IMR-90 (cell line): ENCODE measurements at regions not wholly inside any gene's neighbourhood (a gene's known extent, or its start where the extent isn't known, plus 50 kb on each side); places are given as distances from the start of the nearest gene placed in this dataset.
"Not testable (repeated sequence)": the region's sequence is repeated elsewhere in the genome, so short reads cannot be mapped to it uniquely, and the experiment has no call there.

Experiments
- ATAC-seq: fragments of 200-7000 bp; cut with Tn5 transposase; 2 replicates; pipeline ENCODE4 v1.9.1; 2020; ENCODE audit warnings: low read depth, mild to moderate bottlenecking, moderate library complexity
- BruUV-seq: library from RNA; stranded (reverse); fragments of 400-500 nt; replicated peaks from 2 replicates; lab custom pipeline; 2021; lab: Mats Ljungman, UMichigan
- CTCF ChIA-PET: fragments of 300-600 bp; formaldehyde crosslinking; extraction: SDS; loops from one replicate; lab custom pipeline; 2021; ENCODE audit warnings: antibody characterized with exemption; lab: Yijun Ruan, JAX
- POLR2A ChIA-PET: fragments of 300-600 bp; sonication (Branson Sonifier 250); formaldehyde crosslinking; loops from one replicate; lab custom pipeline; 2022; ENCODE audit warnings: antibody characterized with exemption; ENCODE audit not compliant: unreplicated experiment; lab: Charles Lee
- DNase-seq: peaks from one replicate; pipeline ENCODE4 v3.0.0; 2013
- H2AFZ ChIP-seq: replicated peaks from 2 replicates; pipeline ENCODE3; 2013; ENCODE audit warnings: low read length, mild to moderate bottlenecking; ENCODE audit not compliant: poor library complexity
- H2AK5ac ChIP-seq: 2 replicates; pipeline ENCODE4 v1.6.1; 2013; ENCODE audit warnings: low read depth, low read length, inconsistent platforms
- H2AK9ac ChIP-seq: replicated peaks from 2 replicates; pipeline ENCODE3; 2013; ENCODE audit warnings: mild to moderate bottlenecking, low read depth, low read length, moderate library complexity; ENCODE audit not compliant: poor library complexity
- H2BK120ac ChIP-seq: 2 replicates; pipeline ENCODE4 v1.6.1; 2013; ENCODE audit warnings: low read depth, low read length, inconsistent platforms
- H2BK15ac ChIP-seq: 3 replicates; pipeline ENCODE4 v1.6.1; 2013; ENCODE audit warnings: low read depth, low read length, inconsistent platforms
- H2BK20ac ChIP-seq: 2 replicates; pipeline ENCODE4 v1.6.1; 2013; ENCODE audit warnings: low read depth, mild to moderate bottlenecking, inconsistent platforms, low read length, moderate library complexity
- H2BK5ac ChIP-seq: 2 replicates; pipeline ENCODE4 v1.6.1; 2013; ENCODE audit warnings: mild to moderate bottlenecking, low read depth, low read length, inconsistent platforms; ENCODE audit not compliant: poor library complexity, severe bottlenecking
- H3K14ac ChIP-seq: replicated peaks from 2 replicates; pipeline ENCODE4 v1.6.1; 2013; ENCODE audit warnings: low read depth, low read length, inconsistent platforms
- H3K18ac ChIP-seq: 2 replicates; pipeline ENCODE4 v1.6.1; 2013; ENCODE audit warnings: low read depth, low read length, control low read depth
- H3K23ac ChIP-seq: 2 replicates; pipeline ENCODE4 v1.6.1; 2013; ENCODE audit warnings: low read depth, low read length, inconsistent platforms
- H3K27ac ChIP-seq: 2 replicates; pipeline ENCODE4 v1.5.1; 2013; ENCODE audit warnings: mild to moderate bottlenecking, control low read depth, low read length; ENCODE audit not compliant: insufficient read depth
- H3K27me3 ChIP-seq: 2 replicates; pipeline ENCODE4 v1.6.1; 2013; ENCODE audit warnings: low read length; ENCODE audit not compliant: control insufficient read depth, insufficient read depth
- H3K36me3 ChIP-seq: 2 replicates; pipeline ENCODE4 v1.6.1; 2013; ENCODE audit warnings: low read length, mixed read lengths; ENCODE audit not compliant: control insufficient read depth, insufficient read depth
- H3K4ac ChIP-seq: 2 replicates; pipeline ENCODE4 v1.6.1; 2013; ENCODE audit warnings: low read depth, low read length, inconsistent platforms
- H3K4me1 ChIP-seq: 2 replicates; pipeline ENCODE4 v1.6.1; 2013; ENCODE audit warnings: low read length, mixed read lengths; ENCODE audit not compliant: control insufficient read depth, insufficient read depth
- H3K4me2 ChIP-seq: 2 replicates; pipeline ENCODE4 v1.6.1; 2013; ENCODE audit warnings: low read depth, mild to moderate bottlenecking, control low read depth, low read length, moderate library complexity
- H3K4me3 ChIP-seq: 2 replicates; pipeline ENCODE4 v1.5.1; 2013; ENCODE audit warnings: low read depth, mild to moderate bottlenecking, control low read depth, low read length, moderate library complexity; ENCODE audit not compliant: insufficient read depth
- H3K56ac ChIP-seq: 2 replicates; pipeline ENCODE4 v1.6.1; 2013; ENCODE audit warnings: low read length, inconsistent platforms; ENCODE audit not compliant: insufficient read depth; ENCODE audit errors: extremely low read depth
- H3K79me1 ChIP-seq, 2 experiments: 2 replicates each; pipeline ENCODE4 v1.6.1; 2013; ENCODE audit warnings: low read length in 2 of 2, inconsistent platforms in 1 of 2, low read depth in 1 of 2
- H3K9ac ChIP-seq: 2 replicates; pipeline ENCODE4 v1.6.1; 2013; ENCODE audit warnings: low read depth, low read length, control low read depth
- H3K9me1 ChIP-seq: 2 replicates; pipeline ENCODE4 v1.6.1; 2013; ENCODE audit warnings: low read length, inconsistent platforms; ENCODE audit not compliant: insufficient read depth
- H3K9me3 ChIP-seq: 2 replicates; pipeline ENCODE4 v1.6.1; 2013; ENCODE audit warnings: low read length; ENCODE audit not compliant: control insufficient read depth, insufficient read depth
- H4K20me1 ChIP-seq: 2 replicates; pipeline ENCODE4 v1.6.1; 2013; ENCODE audit warnings: low read length, inconsistent platforms; ENCODE audit not compliant: insufficient read depth
- H4K5ac ChIP-seq: 2 replicates; pipeline ENCODE4 v1.6.1; 2013; ENCODE audit warnings: mild to moderate bottlenecking, low read depth, low read length, control low read depth
- H4K8ac ChIP-seq, 2 experiments: 2 replicates each; pipeline ENCODE4 v1.6.1; 2013; ENCODE audit warnings: low read depth in 2 of 2, low read length in 2 of 2, control low read depth in 1 of 2, inconsistent platforms in 1 of 2
- H4K91ac ChIP-seq: 2 replicates; pipeline ENCODE4 v1.6.1; 2013; ENCODE audit warnings: low read depth, low read length, inconsistent platforms; ENCODE audit not compliant: insufficient read depth
- WGBS, 2 experiments: methylation state at CpG; one replicate each; pipeline versions ENCODE4 v1.1.5 to v1.1.7; 2013; ENCODE audit warnings: missing lambda C conversion rate in 2 of 2; ENCODE audit not compliant: insufficient read length in 1 of 2; ENCODE audit errors: extremely low coverage in 2 of 2; 5-methylcytosine and 5-hydroxymethylcytosine counted together
- dilution Hi-C: fragments of 300-500 bp; cut with HindIII; formaldehyde crosslinking; loops from one replicate; pipeline ENCODE4 v1.14.3; 2018; ENCODE audit warnings: low sequenced_read_pairs; ENCODE audit not compliant: unreplicated experiment
- in situ Hi-C: fragments of 300-500 bp; cut with MboI; formaldehyde crosslinking; loops from 3 replicates; pipeline ENCODE4 v1.14.3; 2019; ENCODE audit warnings: low sequenced_read_pairs, inconsistent platforms, mixed read lengths
- intact Hi-C: fragments of 100-400 bp; cut with micrococcal nuclease; formaldehyde crosslinking; loops from 2 replicates; pipeline ENCODE4 v1.10.0; 2022

GRCh38 chr21:9837001-9837400 lies 684.4 kb upstream of the TPTE start:
- BruUV-seq, H2BK20ac ChIP-seq, H3K4ac ChIP-seq, H3K27me3 ChIP-seq, H3K36me3 ChIP-seq, H2BK120ac ChIP-seq, H4K8ac ChIP-seq, H3K56ac ChIP-seq, H3K9ac ChIP-seq, ATAC-seq, H3K14ac ChIP-seq, dilution Hi-C loops, POLR2A ChIA-PET, H3K4me1 ChIP-seq, H3K4me2 ChIP-seq, H3K18ac ChIP-seq, intact Hi-C loops, H4K5ac ChIP-seq, H2AFZ ChIP-seq, DNase-seq, H3K23ac ChIP-seq, H2AK9ac ChIP-seq, H2BK15ac ChIP-seq, H2AK5ac ChIP-seq, in situ Hi-C loops, H3K4me3 ChIP-seq, H4K20me1 ChIP-seq, CTCF ChIA-PET, H3K27ac ChIP-seq, H4K91ac ChIP-seq, H3K79me1 ChIP-seq, H3K9me1 ChIP-seq, H2BK5ac ChIP-seq: not testable (repeated sequence)
- peaks cover 20% of the 10 kb centered on the region for H3K9me3 ChIP-seq
- no CpG with 5 or more reads among the region's 18 CpGs for WGBS, 2 experiments

GRCh38 chr21:9837526-9837925 lies 683.9 kb upstream of the TPTE start:
- H3K56ac ChIP-seq, H3K18ac ChIP-seq, H3K79me1 ChIP-seq, H3K27ac ChIP-seq, H2AFZ ChIP-seq, BruUV-seq, dilution Hi-C loops, H3K9ac ChIP-seq, H2BK20ac ChIP-seq, CTCF ChIA-PET, H4K91ac ChIP-seq, H3K14ac ChIP-seq, POLR2A ChIA-PET, H4K20me1 ChIP-seq, H3K36me3 ChIP-seq, H3K23ac ChIP-seq, H2AK9ac ChIP-seq, H2BK15ac ChIP-seq, H2BK5ac ChIP-seq, H4K8ac ChIP-seq, H4K5ac ChIP-seq, H2AK5ac ChIP-seq, intact Hi-C loops, H3K9me1 ChIP-seq, H2BK120ac ChIP-seq, H3K4me1 ChIP-seq, ATAC-seq, in situ Hi-C loops, DNase-seq, H3K4ac ChIP-seq, H3K4me3 ChIP-seq, H3K27me3 ChIP-seq, H3K4me2 ChIP-seq: not testable (repeated sequence)
- H3K9me3 ChIP-seq = peaks cover 20% of the 10 kb centered on the region
- WGBS, 2 experiments = 81% methylated on average over 12 of the region's 21 CpGs; no CpG with 5 or more reads in 1 of the 2 experiments
